GM18951 (cell line): ENCODE measurements at regions not wholly inside any gene's neighbourhood (a gene's known extent, or its start where the extent isn't known, plus 50 kb on each side); places are given as distances from the start of the nearest gene placed in this dataset.
"Not testable (repeated sequence)": the region's sequence is repeated elsewhere in the genome, so short reads cannot be mapped to it uniquely, and the experiment has no call there.

Experiments
- POLR2A ChIP-seq: IDR thresholded peaks from 4 replicates; pipeline ENCODE4 v1.6.1; 2011; ENCODE audit warnings: mild to moderate bottlenecking; ENCODE audit not compliant: insufficient read length, insufficient read depth; ENCODE audit errors: extremely low read depth
- in situ Hi-C: fragments of 300-500 bp; cut with MboI; formaldehyde crosslinking; loops from one replicate; pipeline ENCODE4 v1.12.0; 2022; ENCODE audit warnings: low sequenced_read_pairs, mixed read lengths, inconsistent platforms; ENCODE audit not compliant: unreplicated experiment

GRCh38 chr2:153287109-153287801 lies 191.3 kb downstream of the RPRM start:
- no peak for TF ChIP-seq POLR2A
- in situ Hi-C loops: no loop called here

DNA sequence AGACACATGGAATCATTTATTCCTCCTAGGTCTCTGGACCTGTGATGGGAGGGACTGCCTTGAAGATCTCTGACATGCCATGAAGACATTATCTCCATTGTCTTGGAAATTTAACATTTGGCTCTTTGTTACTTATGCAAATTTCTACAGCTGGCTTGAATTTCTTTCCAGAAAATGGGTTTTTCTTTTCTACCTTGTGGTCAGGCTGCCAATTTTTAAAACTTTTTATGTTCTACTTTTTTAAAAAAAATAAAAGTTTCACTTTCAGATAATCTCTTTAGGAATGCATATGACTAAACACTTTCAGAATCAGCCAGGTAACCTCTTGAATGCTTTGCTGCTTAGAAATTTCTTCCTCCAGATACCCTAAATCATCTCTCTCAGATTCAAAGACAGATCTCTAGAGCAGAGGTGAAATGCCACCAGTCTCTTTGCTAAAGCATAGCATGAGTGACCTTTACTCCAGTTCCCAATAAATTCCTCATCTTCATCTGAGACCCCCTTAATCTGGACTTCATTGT lies 209.6 kb downstream of the RPRM start:
- in situ Hi-C loops: no loop called here
- TF ChIP-seq POLR2A: no peak

DNA sequence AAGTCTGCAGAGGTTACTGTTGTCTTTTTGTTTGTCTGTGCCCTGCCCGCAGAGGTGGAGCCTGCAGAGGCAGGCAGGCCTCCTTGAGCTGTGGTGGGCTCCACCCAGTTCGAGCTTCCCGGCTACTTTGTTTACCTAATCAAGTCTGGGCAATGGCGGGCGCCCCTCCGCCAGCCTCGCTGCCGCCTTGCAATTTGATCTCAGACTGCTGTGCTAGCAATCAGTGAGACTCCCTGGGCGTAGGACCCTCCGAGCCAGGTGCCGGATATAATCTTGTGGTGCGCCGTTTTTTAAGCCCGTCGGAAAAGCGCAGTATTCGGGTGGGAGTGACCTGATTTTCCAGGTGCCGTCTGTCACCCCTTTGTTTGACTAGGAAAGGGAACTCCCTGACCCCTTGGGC lies 221.7 kb downstream of the RPRM start:
- in situ Hi-C loops: not testable (repeated sequence)

GRCh38 chr2:153246636-153247035 lies 231.9 kb downstream of the RPRM start:
- in situ Hi-C loops: not testable (repeated sequence)

DNA sequence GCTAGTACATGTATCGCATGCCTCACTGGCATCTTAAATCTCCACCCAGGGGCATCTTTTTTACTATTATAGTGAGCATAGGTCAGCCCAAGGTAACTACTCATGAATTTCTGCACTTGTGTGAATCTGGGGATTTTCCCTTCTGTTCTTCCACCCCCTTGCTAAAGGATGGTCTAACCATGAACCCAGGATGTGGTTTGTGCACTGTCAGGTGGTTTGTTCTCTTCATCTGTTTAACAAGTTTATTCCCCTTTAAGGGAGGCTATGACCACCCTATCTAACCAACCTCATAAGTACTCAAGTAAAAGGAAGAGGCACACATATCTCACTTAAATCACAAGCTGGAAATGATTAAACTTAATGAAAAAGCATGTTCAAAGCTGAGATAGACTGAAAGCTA lies 243.0 kb downstream of the RPRM start:
- in situ Hi-C loops: no loop called here
- no peak for TF ChIP-seq POLR2A

DNA sequence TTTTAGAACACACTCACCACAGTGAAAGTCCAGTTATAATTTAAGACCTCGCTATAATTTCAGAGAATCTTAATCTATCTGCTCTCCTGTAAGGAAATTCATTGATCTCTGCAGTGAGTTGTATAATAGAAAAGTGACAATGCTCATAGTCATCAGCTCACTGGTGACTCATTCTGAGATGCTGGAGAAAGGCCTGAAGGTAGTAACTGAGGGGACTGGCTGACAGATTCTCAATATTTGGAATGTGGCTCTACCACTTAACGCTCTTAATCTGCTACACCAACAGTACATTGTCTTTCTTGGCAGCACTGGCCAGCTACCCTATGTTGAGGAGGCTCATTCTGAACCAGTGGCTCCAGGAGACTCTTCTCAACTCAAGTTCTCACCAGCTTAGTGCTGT lies 246.1 kb downstream of the RPRM start:
- TF ChIP-seq POLR2A: no peak

GRCh38 chr2:153230977-153231376 lies 247.6 kb downstream of the RPRM start:
- in situ Hi-C loops: no loop called here
- TF ChIP-seq POLR2A: no peak

More for the DNA sequence above, 246.1 kb downstream of the RPRM start:
- in situ Hi-C loops: no loop called here

DNA sequence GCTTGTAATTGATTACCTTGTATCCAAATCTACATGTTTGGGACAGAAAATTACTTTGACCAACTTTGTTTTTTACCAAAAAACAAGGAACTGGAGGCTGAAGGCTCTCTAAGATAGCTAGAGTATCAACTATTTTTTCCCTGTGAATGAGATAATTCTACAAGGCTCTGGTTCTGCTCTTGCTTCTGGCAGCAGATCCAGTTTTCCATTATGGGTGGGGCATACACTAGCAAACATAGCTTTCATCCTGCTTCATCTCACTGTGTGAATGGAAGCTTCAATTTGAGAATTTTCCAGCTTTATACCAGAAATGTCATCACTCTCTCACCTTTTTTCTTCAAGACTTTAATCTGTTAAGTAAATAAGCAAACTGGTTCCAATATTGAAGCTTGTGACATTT lies 249.7 kb downstream of the RPRM start:
- TF ChIP-seq POLR2A: no peak

GRCh38 chr2:153227981-153228380 lies 250.6 kb downstream of the RPRM start:
- in situ Hi-C loops: no loop called here
- no peak for TF ChIP-seq POLR2A

More for the DNA sequence above, 249.7 kb downstream of the RPRM start:
- in situ Hi-C loops: no loop called here

GRCh38 chr2:153222231-153223165 lies 256.1 kb downstream of the RPRM start:
- in situ Hi-C loops: no loop called here
- TF ChIP-seq POLR2A: no peak

GRCh38 chr2:153221506-153221905 lies 257.1 kb downstream of the RPRM start:
- in situ Hi-C loops: no loop called here
- TF ChIP-seq POLR2A: no peak

- TF ChIP-seq POLR2A: no peak
- in situ Hi-C loops: no loop called here
Observed at GRCh38 chr2:153221087-153221486, 257.5 kb downstream of the RPRM start.

DNA sequence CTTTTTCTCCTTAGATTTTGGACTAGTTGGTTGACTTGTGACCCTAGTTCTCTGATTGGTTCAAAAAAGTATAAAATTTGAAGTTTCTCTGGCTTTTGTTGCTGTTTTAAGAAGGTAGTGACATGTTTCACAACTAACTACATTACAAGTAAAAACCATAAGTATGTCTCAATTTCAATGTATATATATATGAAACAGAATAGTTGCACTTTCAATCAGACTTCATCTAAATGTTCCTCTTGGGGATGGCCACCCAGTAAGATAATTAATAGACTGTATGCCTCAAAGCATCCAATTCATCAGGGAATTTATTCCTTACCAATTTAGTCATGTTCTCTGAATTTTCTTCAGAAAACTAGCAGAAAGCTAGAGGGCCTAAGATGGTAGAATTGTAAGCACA lies 259.7 kb downstream of the RPRM start:
- in situ Hi-C loops: no loop called here
- no peak for TF ChIP-seq POLR2A

- in situ Hi-C loops: no loop called here
- TF ChIP-seq POLR2A: no peak
Observed at GRCh38 chr2:153214337-153214736, 264.2 kb downstream of the RPRM start.
